ENCODE measurements at regions not wholly inside any gene's neighbourhood (a gene's known extent, or its start where the extent isn't known, plus 50 kb on each side); places are given as distances from the start of the nearest gene placed in this dataset.

DNA sequence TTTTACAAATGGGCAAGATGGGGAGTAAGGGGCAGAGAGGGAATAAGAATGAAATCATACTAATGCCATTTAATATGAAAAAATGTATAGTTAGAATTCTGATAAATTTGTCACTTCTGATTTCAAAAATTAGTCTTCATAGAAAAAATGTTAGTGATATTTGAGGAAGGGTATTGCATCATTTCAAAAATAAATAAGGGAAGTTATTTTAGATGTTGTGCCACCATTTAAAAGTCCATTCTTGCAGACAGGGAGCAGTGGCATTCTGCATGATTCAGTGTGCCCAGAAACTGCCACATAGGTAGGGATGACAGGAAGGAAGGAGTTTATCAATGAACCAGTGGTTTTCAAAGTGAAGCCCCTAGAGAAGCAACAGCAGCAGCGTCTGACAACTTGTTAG is 674.6 kb downstream of the EPM2A start:
- no peak for TF ChIP-seq GABPA (IDR thresholded peaks at IDR 0.05; ENCODE audit: borderline replicate concordance, insufficient read depth, low read length)
- no peak for TF ChIP-seq SP1 (IDR thresholded peaks at IDR 0.05; ENCODE audit: low read depth, low read length)
- no peak for TF ChIP-seq CBX8 (IDR thresholded peaks at IDR 0.05; ENCODE audit: borderline replicate concordance, low read depth, low read length)
- TF ChIP-seq, protein P1, sequence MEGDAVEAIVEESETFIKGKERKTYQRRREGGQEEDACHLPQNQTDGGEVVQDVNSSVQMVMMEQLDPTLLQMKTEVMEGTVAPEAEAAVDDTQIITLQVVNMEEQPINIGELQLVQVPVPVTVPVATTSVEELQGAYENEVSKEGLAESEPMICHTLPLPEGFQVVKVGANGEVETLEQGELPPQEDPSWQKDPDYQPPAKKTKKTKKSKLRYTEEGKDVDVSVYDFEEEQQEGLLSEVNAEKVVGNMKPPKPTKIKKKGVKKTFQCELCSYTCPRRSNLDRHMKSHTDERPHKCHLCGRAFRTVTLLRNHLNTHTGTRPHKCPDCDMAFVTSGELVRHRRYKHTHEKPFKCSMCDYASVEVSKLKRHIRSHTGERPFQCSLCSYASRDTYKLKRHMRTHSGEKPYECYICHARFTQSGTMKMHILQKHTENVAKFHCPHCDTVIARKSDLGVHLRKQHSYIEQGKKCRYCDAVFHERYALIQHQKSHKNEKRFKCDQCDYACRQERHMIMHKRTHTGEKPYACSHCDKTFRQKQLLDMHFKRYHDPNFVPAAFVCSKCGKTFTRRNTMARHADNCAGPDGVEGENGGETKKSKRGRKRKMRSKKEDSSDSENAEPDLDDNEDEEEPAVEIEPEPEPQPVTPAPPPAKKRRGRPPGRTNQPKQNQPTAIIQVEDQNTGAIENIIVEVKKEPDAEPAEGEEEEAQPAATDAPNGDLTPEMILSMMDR (IDR thresholded peaks at IDR 0.05; ENCODE audit: control extremely low read depth in 1 of 3, insufficient read depth in 1 of 3, low read depth in 1 of 3, low read length in 3 of 3): no peak
- no peak for TF ChIP-seq POLR2A (IDR thresholded peaks at IDR 0.05; ENCODE audit: control extremely low read depth in 1 of 2, low read depth in 2 of 2, low read length in 2 of 2)
- TF ChIP-seq NRF1 (IDR thresholded peaks at IDR 0.05; ENCODE audit: low read depth, low read length): no peak
- TF ChIP-seq EGR1 (IDR thresholded peaks at IDR 0.05; ENCODE audit: borderline replicate concordance, low read depth, low read length): no peak

Measured in H1 (cell line).